ENCODE measurements at regions not wholly inside any gene's neighbourhood (a gene's known extent, or its start where the extent isn't known, plus 50 kb on each side); places are given as distances from the start of the nearest gene placed in this dataset.

DNA sequence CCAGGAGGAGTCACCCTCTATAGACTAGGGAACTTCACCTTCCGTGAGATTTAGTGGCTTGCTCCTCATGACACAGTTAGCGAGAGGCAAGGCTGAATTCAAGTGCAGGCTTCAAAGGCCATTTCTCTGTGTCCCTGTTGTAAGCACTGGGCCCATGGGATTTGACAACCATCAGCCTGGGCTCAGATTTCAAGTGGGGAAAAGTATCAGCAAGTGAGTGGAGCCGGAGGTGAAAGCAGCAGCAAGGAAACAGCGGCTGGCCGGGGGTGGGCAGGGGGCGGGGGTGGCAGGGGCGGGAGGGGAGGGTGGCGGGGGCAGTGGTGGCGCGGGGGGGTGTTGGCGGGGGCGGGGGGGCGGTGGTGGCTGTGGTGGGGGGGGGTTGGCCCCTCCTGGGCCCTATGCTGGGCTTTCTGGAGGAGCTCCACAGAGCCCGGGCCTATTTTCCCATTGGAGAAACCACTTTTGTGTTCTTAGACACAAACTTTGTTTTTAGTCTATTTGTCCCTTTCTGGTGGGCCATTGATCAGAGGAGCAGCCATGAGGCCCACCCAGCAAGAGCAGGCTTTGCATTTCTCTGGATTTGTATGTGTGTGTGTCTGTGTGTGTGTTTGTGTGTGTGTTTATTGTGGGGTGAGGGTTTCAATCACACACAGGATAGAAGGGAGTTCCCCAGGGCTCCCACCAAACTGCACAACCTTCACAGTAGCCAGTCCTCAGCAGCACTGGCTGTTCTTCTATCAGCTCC lies 165.4 kb upstream of the RAI14 start:
- peaks cover 14% of the 10 kb centered on the region for H3K9me3 Mint-ChIP-seq
- H3K27ac Mint-ChIP-seq = peak overlapping the region; percentile 91
- peak overlapping the region; percentile 6; the same call in 1 of the 2 replicates for H3K4me3 Mint-ChIP-seq
- peak; percentile 69 for ATAC-seq
- no peaks in the 10 kb centered on the region for H3K27me3 Mint-ChIP-seq (ENCODE audit: low read depth)
- ChIA-PET CTCF (interaction anchor here (0.6 to 1.0 kb wide), 3 partner anchors 16 to 407 kb away, joined by 3 read pairs; no protein-coding TSS in a partner anchor), POLR2A (interaction anchor here (1.0 kb wide), 1 partner anchor 415 kb away, joined by 3 read pairs; no protein-coding TSS in a partner anchor)
- no peak for TF ChIP-seq EMX1 (CRISPR knock-in tag; IDR thresholded peaks at IDR 0.05)
- TF ChIP-seq SP1 (CRISPR knock-in tag; conservative IDR thresholded peaks at IDR 0.05) = no peak
- TF ChIP-seq, protein P1, sequence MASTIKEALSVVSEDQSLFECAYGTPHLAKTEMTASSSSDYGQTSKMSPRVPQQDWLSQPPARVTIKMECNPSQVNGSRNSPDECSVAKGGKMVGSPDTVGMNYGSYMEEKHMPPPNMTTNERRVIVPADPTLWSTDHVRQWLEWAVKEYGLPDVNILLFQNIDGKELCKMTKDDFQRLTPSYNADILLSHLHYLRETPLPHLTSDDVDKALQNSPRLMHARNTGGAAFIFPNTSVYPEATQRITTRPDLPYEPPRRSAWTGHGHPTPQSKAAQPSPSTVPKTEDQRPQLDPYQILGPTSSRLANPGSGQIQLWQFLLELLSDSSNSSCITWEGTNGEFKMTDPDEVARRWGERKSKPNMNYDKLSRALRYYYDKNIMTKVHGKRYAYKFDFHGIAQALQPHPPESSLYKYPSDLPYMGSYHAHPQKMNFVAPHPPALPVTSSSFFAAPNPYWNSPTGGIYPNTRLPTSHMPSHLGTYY (CRISPR knock-in tag; IDR thresholded peaks at IDR 0.05) = no peak
- TF ChIP-seq MYBL2 (CRISPR knock-in tag; IDR thresholded peaks at IDR 0.05) = no peak
- no peak for TF ChIP-seq TEAD1 (CRISPR knock-in tag; IDR thresholded peaks at IDR 0.05)
- no peak for TF ChIP-seq OVOL2 (CRISPR knock-in tag; IDR thresholded peaks at IDR 0.05; ENCODE audit: borderline replicate concordance)
- no peak for TF ChIP-seq TCF7 (CRISPR knock-in tag; IDR thresholded peaks at IDR 0.05; ENCODE audit: low read depth)
- TF ChIP-seq, protein P2, sequence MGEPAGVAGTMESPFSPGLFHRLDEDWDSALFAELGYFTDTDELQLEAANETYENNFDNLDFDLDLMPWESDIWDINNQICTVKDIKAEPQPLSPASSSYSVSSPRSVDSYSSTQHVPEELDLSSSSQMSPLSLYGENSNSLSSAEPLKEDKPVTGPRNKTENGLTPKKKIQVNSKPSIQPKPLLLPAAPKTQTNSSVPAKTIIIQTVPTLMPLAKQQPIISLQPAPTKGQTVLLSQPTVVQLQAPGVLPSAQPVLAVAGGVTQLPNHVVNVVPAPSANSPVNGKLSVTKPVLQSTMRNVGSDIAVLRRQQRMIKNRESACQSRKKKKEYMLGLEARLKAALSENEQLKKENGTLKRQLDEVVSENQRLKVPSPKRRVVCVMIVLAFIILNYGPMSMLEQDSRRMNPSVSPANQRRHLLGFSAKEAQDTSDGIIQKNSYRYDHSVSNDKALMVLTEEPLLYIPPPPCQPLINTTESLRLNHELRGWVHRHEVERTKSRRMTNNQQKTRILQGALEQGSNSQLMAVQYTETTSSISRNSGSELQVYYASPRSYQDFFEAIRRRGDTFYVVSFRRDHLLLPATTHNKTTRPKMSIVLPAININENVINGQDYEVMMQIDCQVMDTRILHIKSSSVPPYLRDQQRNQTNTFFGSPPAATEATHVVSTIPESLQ (CRISPR knock-in tag; IDR thresholded peaks at IDR 0.05) = no peak
- TF ChIP-seq, protein P3, sequence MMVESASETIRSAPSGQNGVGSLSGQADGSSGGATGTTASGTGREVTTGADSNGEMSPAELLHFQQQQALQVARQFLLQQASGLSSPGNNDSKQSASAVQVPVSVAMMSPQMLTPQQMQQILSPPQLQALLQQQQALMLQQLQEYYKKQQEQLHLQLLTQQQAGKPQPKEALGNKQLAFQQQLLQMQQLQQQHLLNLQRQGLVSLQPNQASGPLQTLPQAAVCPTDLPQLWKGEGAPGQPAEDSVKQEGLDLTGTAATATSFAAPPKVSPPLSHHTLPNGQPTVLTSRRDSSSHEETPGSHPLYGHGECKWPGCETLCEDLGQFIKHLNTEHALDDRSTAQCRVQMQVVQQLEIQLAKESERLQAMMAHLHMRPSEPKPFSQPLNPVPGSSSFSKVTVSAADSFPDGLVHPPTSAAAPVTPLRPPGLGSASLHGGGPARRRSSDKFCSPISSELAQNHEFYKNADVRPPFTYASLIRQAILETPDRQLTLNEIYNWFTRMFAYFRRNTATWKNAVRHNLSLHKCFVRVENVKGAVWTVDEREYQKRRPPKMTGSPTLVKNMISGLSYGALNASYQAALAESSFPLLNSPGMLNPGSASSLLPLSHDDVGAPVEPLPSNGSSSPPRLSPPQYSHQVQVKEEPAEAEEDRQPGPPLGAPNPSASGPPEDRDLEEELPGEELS (CRISPR knock-in tag; IDR thresholded peaks at IDR 0.05) = no peak
- TF ChIP-seq, protein P4, sequence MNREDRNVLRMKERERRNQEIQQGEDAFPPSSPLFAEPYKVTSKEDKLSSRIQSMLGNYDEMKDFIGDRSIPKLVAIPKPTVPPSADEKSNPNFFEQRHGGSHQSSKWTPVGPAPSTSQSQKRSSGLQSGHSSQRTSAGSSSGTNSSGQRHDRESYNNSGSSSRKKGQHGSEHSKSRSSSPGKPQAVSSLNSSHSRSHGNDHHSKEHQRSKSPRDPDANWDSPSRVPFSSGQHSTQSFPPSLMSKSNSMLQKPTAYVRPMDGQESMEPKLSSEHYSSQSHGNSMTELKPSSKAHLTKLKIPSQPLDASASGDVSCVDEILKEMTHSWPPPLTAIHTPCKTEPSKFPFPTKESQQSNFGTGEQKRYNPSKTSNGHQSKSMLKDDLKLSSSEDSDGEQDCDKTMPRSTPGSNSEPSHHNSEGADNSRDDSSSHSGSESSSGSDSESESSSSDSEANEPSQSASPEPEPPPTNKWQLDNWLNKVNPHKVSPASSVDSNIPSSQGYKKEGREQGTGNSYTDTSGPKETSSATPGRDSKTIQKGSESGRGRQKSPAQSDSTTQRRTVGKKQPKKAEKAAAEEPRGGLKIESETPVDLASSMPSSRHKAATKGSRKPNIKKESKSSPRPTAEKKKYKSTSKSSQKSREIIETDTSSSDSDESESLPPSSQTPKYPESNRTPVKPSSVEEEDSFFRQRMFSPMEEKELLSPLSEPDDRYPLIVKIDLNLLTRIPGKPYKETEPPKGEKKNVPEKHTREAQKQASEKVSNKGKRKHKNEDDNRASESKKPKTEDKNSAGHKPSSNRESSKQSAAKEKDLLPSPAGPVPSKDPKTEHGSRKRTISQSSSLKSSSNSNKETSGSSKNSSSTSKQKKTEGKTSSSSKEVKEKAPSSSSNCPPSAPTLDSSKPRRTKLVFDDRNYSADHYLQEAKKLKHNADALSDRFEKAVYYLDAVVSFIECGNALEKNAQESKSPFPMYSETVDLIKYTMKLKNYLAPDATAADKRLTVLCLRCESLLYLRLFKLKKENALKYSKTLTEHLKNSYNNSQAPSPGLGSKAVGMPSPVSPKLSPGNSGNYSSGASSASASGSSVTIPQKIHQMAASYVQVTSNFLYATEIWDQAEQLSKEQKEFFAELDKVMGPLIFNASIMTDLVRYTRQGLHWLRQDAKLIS (CRISPR knock-in tag; IDR thresholded peaks at IDR 0.05; ENCODE audit: borderline replicate concordance) = no peak
- DNase-seq (ENCODE audit: low spot score) = peak; percentile 44
- peaks cover 48% of the 10 kb centered on the region for H3K4me1 Mint-ChIP-seq
- peaks cover 3% of the 10 kb centered on the region; the same call in 1 of the 2 replicates for H3K36me3 Mint-ChIP-seq

DNA sequence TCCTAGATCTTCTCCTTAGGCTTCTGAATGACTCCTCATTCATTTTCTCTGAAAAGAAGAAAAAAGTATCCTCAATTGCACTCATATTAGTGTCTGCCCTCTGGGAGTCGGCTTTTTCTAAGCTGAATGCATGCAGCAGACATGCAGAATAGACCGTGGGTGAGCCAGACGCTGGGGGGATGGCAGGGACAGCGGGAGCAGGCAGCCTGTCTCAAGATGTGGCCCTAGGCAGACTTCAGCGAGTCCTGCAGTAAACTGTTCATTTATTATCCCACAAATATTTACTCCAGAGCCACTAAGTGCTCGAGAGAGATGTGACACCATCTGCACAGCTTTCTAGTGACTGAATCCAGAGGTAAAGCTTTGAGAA lies 164.9 kb upstream of the RAI14 start:
- ChIA-PET CTCF (interaction anchor here (0.6 to 1.5 kb wide), 3 partner anchors 16 to 438 kb away, joined by 3 to 9 read pairs (median 3); no protein-coding TSS in a partner anchor), POLR2A (interaction anchor here (1.0 kb wide), 1 partner anchor 415 kb away, joined by 3 read pairs; no protein-coding TSS in a partner anchor)
- H3K4me1 Mint-ChIP-seq = peaks cover 45% of the 10 kb centered on the region
- peaks cover 3% of the 10 kb centered on the region; the same call in 1 of the 2 replicates for H3K36me3 Mint-ChIP-seq
- peak overlapping the region; percentile 91; the same call in 1 of the 2 replicates for H3K27ac Mint-ChIP-seq
- peaks cover 14% of the 10 kb centered on the region for H3K9me3 Mint-ChIP-seq
- H3K4me3 Mint-ChIP-seq = no peak overlapping the region
- no peak for DNase-seq (ENCODE audit: low spot score)
- ATAC-seq = peak; percentile 32
- no peaks in the 10 kb centered on the region for H3K27me3 Mint-ChIP-seq (ENCODE audit: low read depth)
- TF ChIP-seq, protein P5, sequence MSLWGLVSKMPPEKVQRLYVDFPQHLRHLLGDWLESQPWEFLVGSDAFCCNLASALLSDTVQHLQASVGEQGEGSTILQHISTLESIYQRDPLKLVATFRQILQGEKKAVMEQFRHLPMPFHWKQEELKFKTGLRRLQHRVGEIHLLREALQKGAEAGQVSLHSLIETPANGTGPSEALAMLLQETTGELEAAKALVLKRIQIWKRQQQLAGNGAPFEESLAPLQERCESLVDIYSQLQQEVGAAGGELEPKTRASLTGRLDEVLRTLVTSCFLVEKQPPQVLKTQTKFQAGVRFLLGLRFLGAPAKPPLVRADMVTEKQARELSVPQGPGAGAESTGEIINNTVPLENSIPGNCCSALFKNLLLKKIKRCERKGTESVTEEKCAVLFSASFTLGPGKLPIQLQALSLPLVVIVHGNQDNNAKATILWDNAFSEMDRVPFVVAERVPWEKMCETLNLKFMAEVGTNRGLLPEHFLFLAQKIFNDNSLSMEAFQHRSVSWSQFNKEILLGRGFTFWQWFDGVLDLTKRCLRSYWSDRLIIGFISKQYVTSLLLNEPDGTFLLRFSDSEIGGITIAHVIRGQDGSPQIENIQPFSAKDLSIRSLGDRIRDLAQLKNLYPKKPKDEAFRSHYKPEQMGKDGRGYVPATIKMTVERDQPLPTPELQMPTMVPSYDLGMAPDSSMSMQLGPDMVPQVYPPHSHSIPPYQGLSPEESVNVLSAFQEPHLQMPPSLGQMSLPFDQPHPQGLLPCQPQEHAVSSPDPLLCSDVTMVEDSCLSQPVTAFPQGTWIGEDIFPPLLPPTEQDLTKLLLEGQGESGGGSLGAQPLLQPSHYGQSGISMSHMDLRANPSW (CRISPR knock-in tag; conservative IDR thresholded peaks at IDR 0.05; ENCODE audit: low read depth) = no peak
- TF ChIP-seq, protein P6, sequence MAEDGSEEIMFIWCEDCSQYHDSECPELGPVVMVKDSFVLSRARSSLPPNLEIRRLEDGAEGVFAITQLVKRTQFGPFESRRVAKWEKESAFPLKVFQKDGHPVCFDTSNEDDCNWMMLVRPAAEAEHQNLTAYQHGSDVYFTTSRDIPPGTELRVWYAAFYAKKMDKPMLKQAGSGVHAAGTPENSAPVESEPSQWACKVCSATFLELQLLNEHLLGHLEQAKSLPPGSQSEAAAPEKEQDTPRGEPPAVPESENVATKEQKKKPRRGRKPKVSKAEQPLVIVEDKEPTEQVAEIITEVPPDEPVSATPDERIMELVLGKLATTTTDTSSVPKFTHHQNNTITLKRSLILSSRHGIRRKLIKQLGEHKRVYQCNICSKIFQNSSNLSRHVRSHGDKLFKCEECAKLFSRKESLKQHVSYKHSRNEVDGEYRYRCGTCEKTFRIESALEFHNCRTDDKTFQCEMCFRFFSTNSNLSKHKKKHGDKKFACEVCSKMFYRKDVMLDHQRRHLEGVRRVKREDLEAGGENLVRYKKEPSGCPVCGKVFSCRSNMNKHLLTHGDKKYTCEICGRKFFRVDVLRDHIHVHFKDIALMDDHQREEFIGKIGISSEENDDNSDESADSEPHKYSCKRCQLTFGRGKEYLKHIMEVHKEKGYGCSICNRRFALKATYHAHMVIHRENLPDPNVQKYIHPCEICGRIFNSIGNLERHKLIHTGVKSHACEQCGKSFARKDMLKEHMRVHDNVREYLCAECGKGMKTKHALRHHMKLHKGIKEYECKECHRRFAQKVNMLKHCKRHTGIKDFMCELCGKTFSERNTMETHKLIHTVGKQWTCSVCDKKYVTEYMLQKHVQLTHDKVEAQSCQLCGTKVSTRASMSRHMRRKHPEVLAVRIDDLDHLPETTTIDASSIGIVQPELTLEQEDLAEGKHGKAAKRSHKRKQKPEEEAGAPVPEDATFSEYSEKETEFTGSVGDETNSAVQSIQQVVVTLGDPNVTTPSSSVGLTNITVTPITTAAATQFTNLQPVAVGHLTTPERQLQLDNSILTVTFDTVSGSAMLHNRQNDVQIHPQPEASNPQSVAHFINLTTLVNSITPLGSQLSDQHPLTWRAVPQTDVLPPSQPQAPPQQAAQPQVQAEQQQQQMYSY (CRISPR knock-in tag; IDR thresholded peaks at IDR 0.05) = no peak
- TF ChIP-seq ZNF671 (CRISPR knock-in tag; IDR thresholded peaks at IDR 0.05) (no peak), TCF7 (CRISPR knock-in tag; IDR thresholded peaks at IDR 0.05; ENCODE audit: low read depth) (no peak)
- TF ChIP-seq, protein P7, sequence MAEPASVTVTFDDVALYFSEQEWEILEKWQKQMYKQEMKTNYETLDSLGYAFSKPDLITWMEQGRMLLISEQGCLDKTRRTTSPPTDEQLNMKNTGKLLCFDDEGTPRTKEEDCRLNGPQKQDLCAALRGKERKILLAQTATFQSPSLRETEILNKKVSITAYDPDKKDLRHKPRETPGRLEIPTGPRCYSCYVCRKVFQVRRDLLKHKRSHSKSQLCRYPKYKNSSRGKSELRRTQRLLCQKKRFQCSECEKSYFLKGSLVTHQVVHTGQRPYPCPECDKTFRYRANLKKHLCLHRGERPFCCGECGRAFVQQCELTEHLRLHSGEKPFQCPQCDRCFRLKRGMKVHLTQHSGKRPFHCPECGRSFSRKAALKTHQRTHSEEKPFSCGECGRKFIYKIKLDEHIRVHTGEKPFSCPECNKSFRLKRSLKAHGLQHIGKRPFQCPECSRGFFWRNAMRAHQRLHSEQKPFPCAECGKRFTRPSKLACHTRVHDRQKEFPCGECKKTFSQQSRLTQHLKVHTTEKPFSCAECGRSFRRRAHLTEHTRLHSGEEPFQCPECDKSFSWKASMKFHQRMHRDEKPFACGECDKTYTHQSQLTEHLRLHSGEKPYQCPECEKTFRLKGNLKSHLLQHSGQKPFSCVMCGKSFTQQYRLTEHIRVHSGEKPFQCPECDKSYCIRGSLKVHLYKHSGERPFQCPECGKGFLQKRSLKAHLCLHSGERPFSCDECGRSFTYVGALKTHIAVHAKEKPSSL (CRISPR knock-in tag; conservative IDR thresholded peaks at IDR 0.05) = no peak
